C4-2B (cell line): ENCODE measurements at regions not wholly inside any gene's neighbourhood (a gene's known extent, or its start where the extent isn't known, plus 50 kb on each side); places are given as distances from the start of the nearest gene placed in this dataset.
"Not testable (repeated sequence)": the region's sequence is repeated elsewhere in the genome, so short reads cannot be mapped to it uniquely, and the experiment has no call there.

ENCODE experiments used
- H3K27ac ChIP-seq: fragments of 450-650 bp; 2 replicates; pipeline ENCODE4 v1.5.1; 2017
- CTCF ChIP-seq: fragments of 450-650 bp; conservative IDR thresholded peaks from 2 replicates; pipeline ENCODE4 v1.5.1; 2017; ENCODE audit warnings: mild to moderate bottlenecking
- ZFX ChIP-seq: fragments of 450-650 bp; IDR thresholded peaks from 2 replicates; pipeline ENCODE4 v1.6.1; 2017

DNA sequence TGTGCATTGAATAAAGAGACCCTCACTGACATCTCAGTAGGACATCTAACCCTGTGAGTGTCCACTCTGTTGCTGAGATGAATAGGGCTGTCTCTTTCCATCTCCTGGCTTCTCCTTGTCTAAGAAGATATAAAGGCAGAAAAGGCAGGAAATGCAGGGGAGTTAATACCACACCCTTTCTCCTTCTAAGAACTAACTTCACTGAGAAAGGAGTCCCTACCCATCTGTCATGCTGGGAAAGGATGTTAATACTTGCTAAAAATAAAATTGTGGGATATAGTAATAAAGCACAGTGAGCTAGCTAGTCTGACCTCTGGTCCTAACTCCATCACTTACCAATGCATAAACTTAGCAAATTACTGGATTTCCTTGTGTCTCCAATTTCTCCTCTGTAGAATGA is 213.9 kb upstream of the FIGN start:
- no peak overlapping the region for H3K27ac ChIP-seq
- no peak for TF ChIP-seq ZFX
- TF ChIP-seq CTCF, result no peak

DNA sequence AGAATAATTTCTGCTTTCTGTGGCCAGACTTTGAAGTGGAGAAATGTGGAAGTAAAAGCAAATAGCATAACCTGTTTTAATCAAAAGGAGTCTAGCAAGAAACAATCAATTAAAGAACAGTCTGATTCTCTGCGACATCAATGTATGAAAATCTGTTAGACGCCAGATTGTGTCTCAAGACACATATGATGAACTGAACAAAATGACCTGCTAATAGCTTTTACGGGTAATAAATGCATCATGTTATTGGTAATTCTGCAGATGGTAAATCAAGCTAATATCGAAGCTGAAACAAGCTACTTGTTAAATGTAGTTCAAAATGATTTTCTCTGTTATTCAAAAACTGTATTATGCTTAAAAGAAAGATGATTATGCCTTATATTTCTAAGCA is 208.5 kb upstream of the FIGN start:
- H3K27ac ChIP-seq, result no peak overlapping the region
- TF ChIP-seq CTCF (no peak), ZFX (no peak)

GRCh38 chr2:163943403-163944346 is 207.9 kb upstream of the FIGN start:
- no peak for TF ChIP-seq ZFX
- no peak for TF ChIP-seq CTCF
- no peak overlapping the region for H3K27ac ChIP-seq

GRCh38 chr2:163934131-163934530 is 198.3 kb upstream of the FIGN start:
- no peak overlapping the region for H3K27ac ChIP-seq
- TF ChIP-seq ZFX (no peak), CTCF (no peak)

GRCh38 chr2:163919717-163920116 is 183.9 kb upstream of the FIGN start:
- H3K27ac ChIP-seq, result no peak overlapping the region
- no peak for TF ChIP-seq ZFX
- no peak for TF ChIP-seq CTCF

DNA sequence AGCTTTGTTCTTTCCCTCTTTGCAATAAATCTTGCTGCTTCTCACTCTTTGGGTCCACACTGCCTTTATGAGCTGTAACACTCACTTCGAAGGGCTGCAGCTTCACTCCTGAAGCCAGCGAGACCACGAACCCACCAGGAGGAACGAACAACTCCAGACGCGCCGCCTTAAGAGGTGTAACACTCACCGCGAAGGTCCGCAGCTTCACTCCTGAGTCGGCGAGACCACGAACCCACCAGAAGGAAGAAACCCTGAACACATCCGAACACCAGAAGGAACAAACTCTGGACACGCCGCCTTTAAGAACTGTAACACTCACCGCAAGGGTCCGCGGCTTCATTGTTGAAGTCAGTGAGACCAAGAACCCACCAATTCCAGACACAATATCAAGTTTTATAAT is 178.7 kb upstream of the FIGN start:
- not testable (repeated sequence) for H3K27ac ChIP-seq

- not testable (repeated sequence) for H3K27ac ChIP-seq
Measured at GRCh38 chr2:163913532-163913944, 177.7 kb upstream of the FIGN start.

DNA sequence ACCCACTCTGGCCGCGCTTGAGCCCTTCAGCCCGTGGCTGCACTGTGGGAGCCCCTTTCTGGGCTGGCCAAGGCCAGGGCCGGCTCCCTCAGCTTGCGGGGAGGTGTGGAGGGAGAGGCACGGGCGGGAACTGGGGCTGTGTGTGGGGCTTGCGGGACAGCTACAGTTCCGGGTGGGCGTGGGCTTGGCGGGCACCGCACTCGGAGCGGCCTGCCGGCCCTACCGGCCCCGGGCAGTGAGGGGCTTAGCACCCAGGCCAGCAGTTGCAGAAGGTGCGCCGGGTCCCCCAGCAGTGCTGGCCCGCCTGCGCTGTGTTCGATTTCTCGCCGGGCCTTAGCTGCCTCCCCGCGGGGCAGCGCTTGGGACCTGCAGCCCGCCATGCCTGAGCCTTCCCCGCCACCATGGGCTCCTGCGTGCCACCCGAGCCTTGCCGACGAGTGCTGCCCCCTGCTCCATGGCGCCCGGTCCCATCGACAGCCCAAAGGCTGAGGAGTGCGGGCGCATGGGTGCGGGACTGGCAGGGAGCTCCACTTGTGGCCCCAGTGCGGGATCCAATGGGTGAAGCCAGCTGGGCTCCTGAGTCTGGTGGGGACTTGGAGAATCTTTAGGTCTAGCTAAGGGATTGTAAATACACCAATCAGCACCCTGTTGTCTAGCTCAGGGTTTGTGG is 173.7 kb upstream of the FIGN start:
- no peak overlapping the region for H3K27ac ChIP-seq
- TF ChIP-seq ZFX, result no peak
- TF ChIP-seq CTCF, result no peak
